ENCODE measurements at regions not wholly inside any gene's neighbourhood (a gene's known extent, or its start where the extent isn't known, plus 50 kb on each side); places are given as distances from the start of the nearest gene placed in this dataset.

DNA sequence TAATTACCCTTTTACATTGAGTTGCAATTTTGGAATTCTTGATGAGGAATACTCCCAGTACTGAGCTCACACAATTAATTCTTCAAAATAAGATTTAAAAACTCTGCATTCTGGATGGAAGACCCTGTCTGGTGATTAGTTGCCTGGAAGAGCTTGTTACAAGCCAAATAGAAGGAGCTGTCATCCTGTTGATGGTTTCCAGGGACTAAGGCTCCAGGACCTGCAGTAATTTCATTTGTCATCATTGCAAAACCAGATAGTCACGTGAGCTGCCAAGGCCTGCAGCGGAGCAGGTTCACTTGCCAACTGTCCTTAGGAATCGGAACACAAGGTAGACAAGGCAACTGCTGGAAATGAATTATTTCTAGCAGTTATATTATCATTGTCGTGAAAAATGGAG, 597.7 kb downstream of the CCDC171 start:
- TF ChIP-seq, protein P1, sequence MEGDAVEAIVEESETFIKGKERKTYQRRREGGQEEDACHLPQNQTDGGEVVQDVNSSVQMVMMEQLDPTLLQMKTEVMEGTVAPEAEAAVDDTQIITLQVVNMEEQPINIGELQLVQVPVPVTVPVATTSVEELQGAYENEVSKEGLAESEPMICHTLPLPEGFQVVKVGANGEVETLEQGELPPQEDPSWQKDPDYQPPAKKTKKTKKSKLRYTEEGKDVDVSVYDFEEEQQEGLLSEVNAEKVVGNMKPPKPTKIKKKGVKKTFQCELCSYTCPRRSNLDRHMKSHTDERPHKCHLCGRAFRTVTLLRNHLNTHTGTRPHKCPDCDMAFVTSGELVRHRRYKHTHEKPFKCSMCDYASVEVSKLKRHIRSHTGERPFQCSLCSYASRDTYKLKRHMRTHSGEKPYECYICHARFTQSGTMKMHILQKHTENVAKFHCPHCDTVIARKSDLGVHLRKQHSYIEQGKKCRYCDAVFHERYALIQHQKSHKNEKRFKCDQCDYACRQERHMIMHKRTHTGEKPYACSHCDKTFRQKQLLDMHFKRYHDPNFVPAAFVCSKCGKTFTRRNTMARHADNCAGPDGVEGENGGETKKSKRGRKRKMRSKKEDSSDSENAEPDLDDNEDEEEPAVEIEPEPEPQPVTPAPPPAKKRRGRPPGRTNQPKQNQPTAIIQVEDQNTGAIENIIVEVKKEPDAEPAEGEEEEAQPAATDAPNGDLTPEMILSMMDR (IDR thresholded peaks at IDR 0.05; ENCODE audit: low read depth, low read length, poor library complexity, severe bottlenecking), result no peak
- TF ChIP-seq EZH2phosphoT487 (IDR thresholded peaks at IDR 0.05; ENCODE audit: borderline replicate concordance, low read length), result no peak
